ENCODE measurements at regions not wholly inside any gene's neighbourhood (a gene's known extent, or its start where the extent isn't known, plus 50 kb on each side); places are given as distances from the start of the nearest gene placed in this dataset.

DNA sequence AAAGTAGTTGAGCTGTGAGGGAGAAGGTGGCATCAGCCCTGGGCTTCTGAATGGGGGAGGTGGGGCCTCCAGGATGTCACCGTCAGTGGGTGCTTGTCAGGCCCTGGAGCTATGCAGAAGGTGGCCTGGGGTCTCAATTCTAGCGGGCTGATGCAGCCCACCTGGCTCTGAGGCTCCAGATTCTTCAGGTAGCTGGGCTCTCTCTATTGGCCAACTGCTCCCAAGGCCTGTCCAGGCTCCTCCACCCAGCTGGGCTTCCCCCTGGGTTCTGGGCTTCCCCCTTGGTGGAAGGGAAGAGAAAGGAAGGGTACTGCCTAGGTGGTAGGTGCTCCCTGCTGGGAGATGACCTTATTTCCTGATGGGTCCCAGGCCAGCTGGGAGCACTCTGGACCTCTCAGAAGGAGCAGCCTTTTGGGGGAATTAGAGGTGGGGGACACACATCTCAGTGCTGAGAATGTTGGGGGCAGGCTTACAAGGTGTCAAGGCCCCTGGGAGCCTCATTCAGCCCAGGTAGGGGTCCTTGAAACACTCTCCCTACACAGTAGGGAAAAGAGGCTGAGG, 1728.3 kb downstream of the TP53TG3F start:
- no peak for FAIRE-seq
- Histone ChIP-seq H3K9ac (ENCODE audit: low read length) (no peak overlapping the region), H3K36me3 (ENCODE audit: insufficient read depth, low read length) (no peaks in the 10 kb centered on the region), H3K27ac (ENCODE audit: low read depth, low read length) (no peak overlapping the region), H3K27me3 (ENCODE audit: insufficient read depth, low read length) (no peaks in the 10 kb centered on the region), H3K4me3 (ENCODE audit: insufficient read depth, low read depth, low read length) (no peak overlapping the region), H4K20me1 (ENCODE audit: insufficient read depth, low read length) (no peaks in the 10 kb centered on the region), H2AFZ (ENCODE audit: low read depth, low read length) (no peak overlapping the region), H3K4me1 (ENCODE audit: insufficient read depth, low read length) (no peaks in the 10 kb centered on the region), H3K9me3 (ENCODE audit: insufficient read depth, low read depth, low read length) (peaks cover 10% of the 10 kb centered on the region), H3K4me2 (ENCODE audit: low read length) (no peak overlapping the region), H3K79me2 (ENCODE audit: insufficient read depth, low read length) (no peaks in the 10 kb centered on the region)
- Mint-ChIP-seq H3K27ac (ENCODE audit: unreplicated experiment) (no peak overlapping the region), H3K9me3 (ENCODE audit: unreplicated experiment) (peaks cover 22% of the 10 kb centered on the region), H3K36me3 (ENCODE audit: low read depth, unreplicated experiment) (no peaks in the 10 kb centered on the region), H3K4me3 (ENCODE audit: unreplicated experiment) (no peak overlapping the region), H3K27me3 (ENCODE audit: low read depth, unreplicated experiment) (no peaks in the 10 kb centered on the region), H3K4me1 (ENCODE audit: low read depth, unreplicated experiment) (no peaks in the 10 kb centered on the region)
- TF ChIP-seq, protein P1, sequence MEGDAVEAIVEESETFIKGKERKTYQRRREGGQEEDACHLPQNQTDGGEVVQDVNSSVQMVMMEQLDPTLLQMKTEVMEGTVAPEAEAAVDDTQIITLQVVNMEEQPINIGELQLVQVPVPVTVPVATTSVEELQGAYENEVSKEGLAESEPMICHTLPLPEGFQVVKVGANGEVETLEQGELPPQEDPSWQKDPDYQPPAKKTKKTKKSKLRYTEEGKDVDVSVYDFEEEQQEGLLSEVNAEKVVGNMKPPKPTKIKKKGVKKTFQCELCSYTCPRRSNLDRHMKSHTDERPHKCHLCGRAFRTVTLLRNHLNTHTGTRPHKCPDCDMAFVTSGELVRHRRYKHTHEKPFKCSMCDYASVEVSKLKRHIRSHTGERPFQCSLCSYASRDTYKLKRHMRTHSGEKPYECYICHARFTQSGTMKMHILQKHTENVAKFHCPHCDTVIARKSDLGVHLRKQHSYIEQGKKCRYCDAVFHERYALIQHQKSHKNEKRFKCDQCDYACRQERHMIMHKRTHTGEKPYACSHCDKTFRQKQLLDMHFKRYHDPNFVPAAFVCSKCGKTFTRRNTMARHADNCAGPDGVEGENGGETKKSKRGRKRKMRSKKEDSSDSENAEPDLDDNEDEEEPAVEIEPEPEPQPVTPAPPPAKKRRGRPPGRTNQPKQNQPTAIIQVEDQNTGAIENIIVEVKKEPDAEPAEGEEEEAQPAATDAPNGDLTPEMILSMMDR (IDR thresholded peaks at IDR 0.05; ENCODE audit: insufficient read depth, low read depth, low read length): no peak
- TF ChIP-seq EZH2 (IDR thresholded peaks at IDR 0.05; ENCODE audit: insufficient read depth, low read length): no peak
- DNase-seq (ENCODE audit: low read depth): no peak

DNA sequence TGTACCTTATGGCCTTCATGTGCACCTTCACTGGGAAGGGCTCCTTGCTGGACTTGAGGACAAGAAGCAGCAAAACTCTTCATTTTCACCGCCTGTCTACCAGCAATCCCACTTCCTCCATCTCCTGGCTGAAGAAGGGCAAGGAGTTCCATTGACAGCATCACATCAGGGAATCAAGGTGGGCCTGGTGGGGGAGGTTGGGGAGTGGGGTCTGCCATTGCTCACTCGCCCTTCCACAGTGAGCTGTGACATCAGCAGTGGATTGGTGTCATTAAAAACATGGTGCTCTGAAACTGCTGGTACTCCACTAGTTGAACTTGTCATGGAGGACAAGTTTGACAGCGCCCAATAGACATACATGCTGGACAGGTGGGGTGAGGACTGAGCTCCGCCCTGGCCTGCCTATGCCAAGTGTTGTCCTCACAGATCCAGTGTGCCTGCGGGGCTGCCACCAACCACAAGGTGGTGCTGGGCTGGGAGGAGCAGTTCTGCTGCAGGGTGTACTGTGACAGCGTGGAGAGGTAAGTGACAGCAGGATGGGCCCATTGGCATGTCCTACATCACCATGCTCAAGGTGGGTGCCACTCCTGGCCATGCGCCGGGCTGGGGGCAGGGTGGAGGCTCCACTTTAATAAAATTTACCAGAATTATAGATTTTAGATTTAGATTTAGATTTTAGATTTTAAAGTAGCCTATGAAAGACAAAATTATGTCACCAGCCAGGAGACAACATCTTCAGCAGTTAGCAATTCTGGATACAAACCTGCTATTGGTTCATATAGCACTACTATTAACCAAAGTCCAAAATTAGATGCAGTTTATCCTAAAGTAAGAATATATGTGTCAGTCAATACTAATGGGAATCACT, 1729.1 kb downstream of the TP53TG3F start:
- Histone ChIP-seq H3K9me3 (ENCODE audit: insufficient read depth, low read depth, low read length) (peaks cover 13% of the 10 kb centered on the region), H2AFZ (ENCODE audit: low read depth, low read length) (no peak overlapping the region), H3K27ac (ENCODE audit: low read depth, low read length) (no peak overlapping the region), H3K27me3 (ENCODE audit: insufficient read depth, low read length) (no peaks in the 10 kb centered on the region), H4K20me1 (ENCODE audit: insufficient read depth, low read length) (no peaks in the 10 kb centered on the region), H3K4me1 (ENCODE audit: insufficient read depth, low read length) (no peaks in the 10 kb centered on the region), H3K4me2 (ENCODE audit: low read length) (no peak overlapping the region), H3K36me3 (ENCODE audit: insufficient read depth, low read length) (no peaks in the 10 kb centered on the region), H3K79me2 (ENCODE audit: insufficient read depth, low read length) (no peaks in the 10 kb centered on the region), H3K9ac (ENCODE audit: low read length) (no peak overlapping the region), H3K4me3 (ENCODE audit: insufficient read depth, low read depth, low read length) (no peak overlapping the region)
- H3K27ac Mint-ChIP-seq (ENCODE audit: unreplicated experiment): no peak overlapping the region
- peaks cover 16% of the 10 kb centered on the region for H3K9me3 Mint-ChIP-seq (ENCODE audit: unreplicated experiment)
- no peak for TF ChIP-seq EZH2 (IDR thresholded peaks at IDR 0.05; ENCODE audit: insufficient read depth, low read length)
- TF ChIP-seq, protein P1 (IDR thresholded peaks at IDR 0.05; ENCODE audit: insufficient read depth, low read depth, low read length): no peak
- no peak overlapping the region for H3K4me3 Mint-ChIP-seq (ENCODE audit: unreplicated experiment)
- FAIRE-seq: no peak
- no peaks in the 10 kb centered on the region for H3K4me1 Mint-ChIP-seq (ENCODE audit: low read depth, unreplicated experiment)
- H3K27me3 Mint-ChIP-seq (ENCODE audit: low read depth, unreplicated experiment): no peaks in the 10 kb centered on the region
- no peaks in the 10 kb centered on the region for H3K36me3 Mint-ChIP-seq (ENCODE audit: low read depth, unreplicated experiment)
- DNase-seq (ENCODE audit: low read depth): no peak

DNA sequence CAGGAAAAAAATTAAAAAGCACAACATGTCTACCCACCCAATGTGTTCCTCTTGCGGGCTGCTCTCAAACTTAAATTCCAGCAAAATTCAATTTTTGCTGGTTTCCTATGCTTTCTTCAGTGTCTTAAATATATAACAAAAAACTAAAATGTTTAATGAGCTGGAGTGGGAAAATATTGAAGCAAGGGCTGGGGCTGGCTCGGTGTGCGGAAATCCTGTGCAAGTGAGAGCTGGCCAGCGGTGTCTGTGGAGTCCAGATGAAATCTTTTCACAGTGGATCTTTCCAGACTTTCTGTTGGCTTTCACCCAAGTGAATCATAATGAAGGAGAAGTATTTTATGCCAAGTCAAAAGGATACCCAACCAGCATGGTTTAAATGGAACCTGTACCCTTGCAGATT, 1733.6 kb downstream of the TP53TG3F start:
- H3K9me3 ChIP-seq (ENCODE audit: insufficient read depth, low read depth, low read length): peaks cover 10% of the 10 kb centered on the region
- no peak overlapping the region for H3K27ac ChIP-seq (ENCODE audit: low read depth, low read length)
- H3K27ac Mint-ChIP-seq (ENCODE audit: unreplicated experiment): no peak overlapping the region
- no peak overlapping the region for H3K4me3 Mint-ChIP-seq (ENCODE audit: unreplicated experiment)
- H2AFZ ChIP-seq (ENCODE audit: low read depth, low read length): no peak overlapping the region
- H4K20me1 ChIP-seq (ENCODE audit: insufficient read depth, low read length): no peaks in the 10 kb centered on the region
- H3K79me2 ChIP-seq (ENCODE audit: insufficient read depth, low read length): no peaks in the 10 kb centered on the region
- TF ChIP-seq, protein P1 (IDR thresholded peaks at IDR 0.05; ENCODE audit: insufficient read depth, low read depth, low read length): no peak
- TF ChIP-seq EZH2 (IDR thresholded peaks at IDR 0.05; ENCODE audit: insufficient read depth, low read length): no peak
- no peaks in the 10 kb centered on the region for H3K27me3 Mint-ChIP-seq (ENCODE audit: low read depth, unreplicated experiment)
- no peak overlapping the region for H3K4me3 ChIP-seq (ENCODE audit: insufficient read depth, low read depth, low read length)
- DNase-seq (ENCODE audit: low read depth) (no peak), FAIRE-seq (no peak)
- no peaks in the 10 kb centered on the region for H3K4me1 ChIP-seq (ENCODE audit: insufficient read depth, low read length)
- H3K4me2 ChIP-seq (ENCODE audit: low read length): no peak overlapping the region
- peaks cover 8% of the 10 kb centered on the region for H3K9me3 Mint-ChIP-seq (ENCODE audit: unreplicated experiment)
- no peaks in the 10 kb centered on the region for H3K27me3 ChIP-seq (ENCODE audit: insufficient read depth, low read length)
- no peaks in the 10 kb centered on the region for H3K36me3 ChIP-seq (ENCODE audit: insufficient read depth, low read length)
- no peak overlapping the region for H3K9ac ChIP-seq (ENCODE audit: low read length)
- H3K4me1 Mint-ChIP-seq (ENCODE audit: low read depth, unreplicated experiment): no peaks in the 10 kb centered on the region
- no peaks in the 10 kb centered on the region for H3K36me3 Mint-ChIP-seq (ENCODE audit: low read depth, unreplicated experiment)

Data from astrocyte (in vitro differentiated cells and primary cell).